Stomach (tissue), 4 donors: ENCODE measurements at regions not wholly inside any gene's neighbourhood (a gene's known extent, or its start where the extent isn't known, plus 50 kb on each side); places are given as distances from the start of the nearest gene placed in this dataset.

Experiments
- EP300 ChIP-seq: sonication (generic); formaldehyde crosslinking; IDR thresholded peaks from one replicate; pipeline ENCODE4 v1.6.1; 2017; ENCODE audit warnings: antibody characterized with exemption
- POLR2A ChIP-seq, 4 donors: fragments of 450-650 bp; IDR thresholded peaks; one replicate each; pipeline ENCODE4 v1.6.1; 2016; ENCODE audit warnings: antibody characterized with exemption in 4 of 4, control low read depth in 2 of 4, mild to moderate bottlenecking in 1 of 4, moderate library complexity in 1 of 4
- POLR2AphosphoS5 ChIP-seq, 3 donors: sonication (generic); formaldehyde crosslinking; IDR thresholded peaks; one replicate each; pipeline ENCODE4 v1.6.1; 2016; ENCODE audit warnings: antibody characterized with exemption in 3 of 3
- TF ChIP-seq, protein P1 (sequence below), 7 experiments: fragments of 450-650 bp in 4 of 7; fragments of 200-600 bp in 3 of 7; sonication (generic) in 3 of 7; IDR thresholded peaks; one replicate each; pipeline ENCODE4 v1.5.1; 2016 to 2019; ENCODE audit warnings: antibody characterized with exemption in 7 of 7, control low read depth in 2 of 7, mild to moderate bottlenecking in 1 of 7

DNA sequence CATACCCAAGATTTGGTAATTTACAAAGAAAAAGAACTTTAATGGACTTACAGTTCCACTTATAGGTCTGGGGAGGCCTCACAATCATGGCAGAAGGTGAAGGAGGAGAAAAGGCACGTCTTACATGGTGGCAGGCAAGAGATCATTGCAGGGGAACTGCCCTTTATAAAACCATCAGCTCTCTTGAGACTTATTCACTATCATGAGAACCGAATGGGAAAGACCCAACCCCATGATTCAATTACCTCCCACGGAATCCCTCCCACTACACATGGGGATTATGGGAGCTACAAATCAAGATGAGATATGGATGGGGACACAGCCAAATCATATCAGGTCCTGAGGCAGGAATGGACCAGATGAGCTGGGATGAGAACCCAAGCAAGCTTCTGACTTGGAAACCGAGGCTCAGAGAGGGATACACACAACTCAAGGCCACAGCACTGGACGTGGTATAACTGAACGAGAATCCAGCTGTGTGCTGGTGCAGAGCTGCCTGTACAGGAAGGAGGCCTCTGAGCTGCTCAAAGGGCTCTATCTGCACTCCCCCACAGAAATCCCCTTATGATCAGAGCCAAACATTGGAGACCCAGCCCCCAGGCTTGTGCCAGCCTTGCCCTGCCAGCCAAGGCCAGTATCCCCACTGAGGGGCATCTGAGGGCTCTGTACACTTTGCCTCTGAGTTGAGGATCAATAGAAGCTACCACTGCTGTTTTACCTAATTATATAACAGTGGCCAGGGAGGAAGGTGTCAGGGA, 137.8 kb downstream of the CEBPB start:
- TF ChIP-seq POLR2A (IDR thresholded peaks at IDR 0.05): no peak
- TF ChIP-seq, protein P1, sequence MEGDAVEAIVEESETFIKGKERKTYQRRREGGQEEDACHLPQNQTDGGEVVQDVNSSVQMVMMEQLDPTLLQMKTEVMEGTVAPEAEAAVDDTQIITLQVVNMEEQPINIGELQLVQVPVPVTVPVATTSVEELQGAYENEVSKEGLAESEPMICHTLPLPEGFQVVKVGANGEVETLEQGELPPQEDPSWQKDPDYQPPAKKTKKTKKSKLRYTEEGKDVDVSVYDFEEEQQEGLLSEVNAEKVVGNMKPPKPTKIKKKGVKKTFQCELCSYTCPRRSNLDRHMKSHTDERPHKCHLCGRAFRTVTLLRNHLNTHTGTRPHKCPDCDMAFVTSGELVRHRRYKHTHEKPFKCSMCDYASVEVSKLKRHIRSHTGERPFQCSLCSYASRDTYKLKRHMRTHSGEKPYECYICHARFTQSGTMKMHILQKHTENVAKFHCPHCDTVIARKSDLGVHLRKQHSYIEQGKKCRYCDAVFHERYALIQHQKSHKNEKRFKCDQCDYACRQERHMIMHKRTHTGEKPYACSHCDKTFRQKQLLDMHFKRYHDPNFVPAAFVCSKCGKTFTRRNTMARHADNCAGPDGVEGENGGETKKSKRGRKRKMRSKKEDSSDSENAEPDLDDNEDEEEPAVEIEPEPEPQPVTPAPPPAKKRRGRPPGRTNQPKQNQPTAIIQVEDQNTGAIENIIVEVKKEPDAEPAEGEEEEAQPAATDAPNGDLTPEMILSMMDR (IDR thresholded peaks at IDR 0.05): no peak
- TF ChIP-seq POLR2AphosphoS5 (IDR thresholded peaks at IDR 0.05): no peak
- TF ChIP-seq EP300: no peak
